ENCODE measurements at regions not wholly inside any gene's neighbourhood (a gene's known extent, or its start where the extent isn't known, plus 50 kb on each side); places are given as distances from the start of the nearest gene placed in this dataset.

DNA sequence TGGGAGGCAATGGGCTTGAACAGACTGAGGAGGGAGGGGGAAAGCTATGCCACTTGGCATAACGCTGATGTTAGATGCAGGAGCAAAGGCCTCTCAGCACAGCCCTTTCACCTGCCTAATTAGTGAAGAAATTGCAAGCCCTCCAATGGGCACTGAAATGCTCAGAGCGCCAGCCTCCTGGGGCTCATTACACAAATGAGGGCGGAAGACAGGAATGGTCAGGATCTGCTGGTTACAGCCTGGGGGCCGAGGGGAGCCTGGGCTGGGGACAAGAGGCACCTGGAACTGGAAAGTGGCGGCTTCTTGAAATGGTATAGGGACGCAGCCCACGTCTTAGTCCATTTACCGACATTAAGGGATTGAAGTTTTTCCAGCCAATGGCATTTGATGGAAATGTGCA lies 50.2 kb upstream of the PLET1 start:
- peaks cover 9% of the 10 kb centered on the region for H3K9me3 Mint-ChIP-seq
- peaks cover 2% of the 10 kb centered on the region for H3K27me3 Mint-ChIP-seq (ENCODE audit: low read depth)
- DNase-seq (ENCODE audit: low spot score) = no peak
- H3K4me3 Mint-ChIP-seq = no peak overlapping the region
- H3K36me3 Mint-ChIP-seq (ENCODE audit: low read depth) = no peaks in the 10 kb centered on the region
- no peaks in the 10 kb centered on the region for H3K4me1 Mint-ChIP-seq (ENCODE audit: low read depth)
- no peak overlapping the region for H3K27ac Mint-ChIP-seq

DNA sequence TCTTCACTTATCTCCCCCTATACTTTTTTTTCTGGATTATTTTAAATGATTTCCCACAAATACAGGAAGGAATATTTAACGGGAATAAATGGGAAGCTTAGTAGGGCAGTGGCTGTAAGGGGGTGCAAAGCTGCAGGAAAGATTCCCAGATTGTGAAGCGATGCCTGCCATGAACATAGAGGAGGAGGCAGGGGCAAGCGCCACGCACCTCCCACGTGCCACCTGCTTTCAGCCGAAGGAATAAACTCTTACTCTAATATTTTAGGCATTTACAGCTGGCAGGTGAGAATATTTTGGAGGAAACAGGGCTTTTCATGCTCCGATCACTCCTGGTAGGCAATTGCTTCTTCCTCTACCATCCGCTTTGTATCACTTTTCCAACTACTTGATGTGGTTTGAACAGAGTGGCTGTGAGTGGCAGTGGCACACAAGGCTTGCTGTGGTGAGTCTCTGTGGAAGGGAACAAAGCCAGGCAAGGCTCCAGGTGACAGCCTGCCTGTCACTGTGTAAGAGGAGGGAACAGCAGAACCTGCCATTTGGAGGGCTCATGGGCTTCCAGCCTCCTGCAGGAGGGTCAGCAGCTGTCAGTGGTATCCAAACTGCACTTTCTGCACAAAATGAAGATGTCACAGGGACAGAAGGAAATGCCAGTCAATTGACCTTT lies 54.5 kb upstream of the PLET1 start:
- Mint-ChIP-seq H3K4me3 (no peak overlapping the region), H3K27me3 (ENCODE audit: low read depth) (peaks cover 3% of the 10 kb centered on the region), H3K36me3 (ENCODE audit: low read depth) (no peaks in the 10 kb centered on the region), H3K4me1 (ENCODE audit: low read depth) (no peaks in the 10 kb centered on the region), H3K27ac (no peak overlapping the region), H3K9me3 (no peaks in the 10 kb centered on the region)
- DNase-seq (ENCODE audit: low spot score) = no peak

DNA sequence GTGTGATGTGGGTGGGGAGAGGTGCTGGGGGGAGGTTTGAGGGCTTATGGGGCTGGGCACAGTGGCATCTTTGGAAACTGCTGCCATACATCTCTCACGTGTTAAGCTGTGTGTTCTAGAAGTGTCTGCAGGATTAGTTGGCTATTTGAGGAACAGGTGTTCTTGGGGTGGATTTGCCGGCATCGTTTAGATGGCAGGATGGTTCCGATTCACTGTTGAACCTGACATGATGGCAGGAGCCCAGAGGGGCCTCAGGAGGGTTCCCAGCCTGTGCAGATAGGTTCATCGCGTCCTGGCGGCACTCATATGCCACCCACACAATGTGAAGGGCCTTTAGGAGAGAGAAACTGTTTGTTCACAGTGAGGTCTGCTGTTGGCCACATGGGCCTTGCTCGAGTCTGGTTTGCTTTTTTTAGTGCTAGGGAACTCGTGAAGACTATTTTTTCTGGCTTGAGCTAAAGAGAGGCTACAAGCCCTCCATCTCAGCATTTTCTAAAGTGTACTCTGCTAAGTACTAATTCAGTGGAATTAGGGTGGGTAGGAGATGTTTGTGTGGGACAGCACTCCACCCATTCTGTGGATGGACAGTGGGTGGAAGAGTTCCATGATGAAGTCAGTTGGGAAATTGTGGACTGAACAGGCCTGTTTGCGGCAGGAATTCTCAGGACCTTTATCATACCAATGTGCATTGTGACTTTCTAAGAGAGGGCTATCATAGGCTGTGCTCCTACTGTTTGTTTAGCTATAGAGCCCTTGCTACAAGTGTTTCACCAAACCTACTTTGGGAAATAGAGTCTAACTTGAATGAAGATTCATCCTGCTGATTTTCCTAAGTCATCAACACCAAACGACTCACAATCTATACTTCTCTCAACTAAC lies 55.4 kb upstream of the PLET1 start:
- H3K36me3 Mint-ChIP-seq (ENCODE audit: low read depth) = no peaks in the 10 kb centered on the region
- H3K27ac Mint-ChIP-seq = no peak overlapping the region
- no peak overlapping the region for H3K4me3 Mint-ChIP-seq
- peaks cover 3% of the 10 kb centered on the region for H3K27me3 Mint-ChIP-seq (ENCODE audit: low read depth)
- DNase-seq (ENCODE audit: low spot score) = no peak
- no peaks in the 10 kb centered on the region for H3K9me3 Mint-ChIP-seq
- H3K4me1 Mint-ChIP-seq (ENCODE audit: low read depth) = no peaks in the 10 kb centered on the region

DNA sequence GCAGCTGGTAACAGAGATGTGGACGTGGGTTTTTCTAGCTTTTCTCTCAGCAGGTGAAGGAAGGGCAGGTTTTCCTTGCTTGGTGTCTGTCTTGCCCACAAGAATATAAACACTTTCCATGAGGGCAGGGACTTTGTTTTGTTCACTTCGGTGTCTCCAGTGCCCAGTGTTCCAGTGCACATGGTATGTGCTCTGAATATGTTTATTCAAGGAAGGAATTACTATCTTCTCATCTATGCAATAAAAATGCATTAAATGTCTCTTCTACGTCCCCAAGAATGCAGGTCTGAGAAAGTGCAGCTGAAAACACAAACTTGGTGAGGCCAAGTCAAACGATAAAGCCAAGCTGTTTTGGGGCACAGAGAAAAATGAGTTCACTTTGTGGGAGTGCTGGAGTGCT lies 56.3 kb upstream of the PLET1 start:
- DNase-seq (ENCODE audit: low spot score) = no peak
- H3K4me1 Mint-ChIP-seq (ENCODE audit: low read depth) = peaks cover 1% of the 10 kb centered on the region
- H3K9me3 Mint-ChIP-seq = no peaks in the 10 kb centered on the region
- H3K4me3 Mint-ChIP-seq = no peak overlapping the region
- peaks cover 2% of the 10 kb centered on the region for H3K27me3 Mint-ChIP-seq (ENCODE audit: low read depth)
- no peak overlapping the region for H3K27ac Mint-ChIP-seq
- H3K36me3 Mint-ChIP-seq (ENCODE audit: low read depth) = no peaks in the 10 kb centered on the region

DNA sequence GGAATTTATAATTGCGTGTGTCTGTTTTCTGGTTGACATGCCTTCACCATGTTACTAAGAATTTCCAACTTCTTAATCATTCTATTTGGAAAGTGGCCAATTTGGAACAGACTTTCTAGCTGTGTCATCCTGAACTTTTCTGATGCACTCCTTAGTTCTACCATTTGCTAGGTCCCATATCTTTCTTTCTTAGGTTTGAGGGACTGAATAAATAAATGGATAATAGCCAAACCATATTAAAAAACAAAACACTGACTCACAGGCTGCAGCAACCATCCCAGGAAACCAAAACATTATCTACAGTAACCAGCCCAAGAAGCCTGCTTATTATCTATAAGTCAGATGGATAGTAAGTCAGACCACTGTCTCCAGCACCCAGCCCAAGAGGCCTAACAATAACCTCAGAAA lies 57.5 kb upstream of the PLET1 start:
- no peak overlapping the region for H3K27ac Mint-ChIP-seq
- no peaks in the 10 kb centered on the region for H3K9me3 Mint-ChIP-seq
- no peak overlapping the region for H3K4me3 Mint-ChIP-seq
- no peaks in the 10 kb centered on the region for H3K36me3 Mint-ChIP-seq (ENCODE audit: low read depth)
- peaks cover 2% of the 10 kb centered on the region for H3K4me1 Mint-ChIP-seq (ENCODE audit: low read depth)
- DNase-seq (ENCODE audit: low spot score) = no peak
- peaks cover 2% of the 10 kb centered on the region for H3K27me3 Mint-ChIP-seq (ENCODE audit: low read depth)

DNA sequence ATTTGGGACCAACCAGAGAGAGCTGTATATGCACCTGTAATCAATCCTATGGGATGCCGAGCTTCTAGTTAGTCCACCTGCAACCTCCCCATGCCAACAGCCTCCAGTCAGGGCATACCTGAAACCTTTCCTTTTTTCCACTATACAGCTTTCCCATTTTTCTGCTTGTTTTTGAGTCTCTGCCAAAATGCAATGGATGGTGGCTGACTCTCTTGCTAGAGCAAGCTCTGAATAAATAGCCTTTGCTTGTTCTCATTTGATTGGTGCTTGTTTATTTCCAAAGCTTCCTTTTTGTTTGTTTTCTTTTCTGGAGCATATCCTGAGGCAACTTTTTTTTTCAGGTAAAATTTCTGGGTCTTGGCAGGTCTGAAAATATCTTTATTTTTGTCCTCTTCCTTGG lies 58.0 kb upstream of the PLET1 start:
- Mint-ChIP-seq H3K27me3 (ENCODE audit: low read depth) (peaks cover 2% of the 10 kb centered on the region), H3K4me1 (ENCODE audit: low read depth) (peaks cover 2% of the 10 kb centered on the region), H3K36me3 (ENCODE audit: low read depth) (no peaks in the 10 kb centered on the region), H3K9me3 (peaks cover 1% of the 10 kb centered on the region), H3K4me3 (no peak overlapping the region), H3K27ac (no peak overlapping the region)
- DNase-seq (ENCODE audit: low spot score) = no peak

DNA sequence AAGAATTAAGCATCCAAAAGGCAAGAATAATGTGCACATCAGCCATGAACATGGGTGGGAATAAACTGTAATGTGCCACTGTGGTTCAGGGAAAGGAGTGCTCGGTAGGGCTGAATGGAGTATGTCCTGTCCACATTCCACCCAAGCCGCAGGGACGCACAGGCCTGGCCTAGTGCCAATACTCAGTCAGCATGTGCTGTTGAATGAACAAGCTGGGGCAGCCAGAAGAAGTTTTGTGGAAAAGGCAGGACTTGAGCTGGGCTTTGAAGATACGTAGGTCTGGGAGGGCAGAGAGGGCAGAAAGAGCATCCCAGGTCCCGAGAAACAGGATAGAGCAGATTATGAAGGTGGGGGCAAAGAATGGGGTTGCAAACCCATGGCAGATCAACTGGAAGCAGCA lies 60.0 kb upstream of the PLET1 start:
- Mint-ChIP-seq H3K27me3 (ENCODE audit: low read depth) (peaks cover 2% of the 10 kb centered on the region), H3K4me3 (no peak overlapping the region), H3K9me3 (peaks cover 4% of the 10 kb centered on the region), H3K4me1 (ENCODE audit: low read depth) (peaks cover 2% of the 10 kb centered on the region), H3K36me3 (ENCODE audit: low read depth) (no peaks in the 10 kb centered on the region), H3K27ac (no peak overlapping the region)
- DNase-seq (ENCODE audit: low spot score) = no peak

DNA sequence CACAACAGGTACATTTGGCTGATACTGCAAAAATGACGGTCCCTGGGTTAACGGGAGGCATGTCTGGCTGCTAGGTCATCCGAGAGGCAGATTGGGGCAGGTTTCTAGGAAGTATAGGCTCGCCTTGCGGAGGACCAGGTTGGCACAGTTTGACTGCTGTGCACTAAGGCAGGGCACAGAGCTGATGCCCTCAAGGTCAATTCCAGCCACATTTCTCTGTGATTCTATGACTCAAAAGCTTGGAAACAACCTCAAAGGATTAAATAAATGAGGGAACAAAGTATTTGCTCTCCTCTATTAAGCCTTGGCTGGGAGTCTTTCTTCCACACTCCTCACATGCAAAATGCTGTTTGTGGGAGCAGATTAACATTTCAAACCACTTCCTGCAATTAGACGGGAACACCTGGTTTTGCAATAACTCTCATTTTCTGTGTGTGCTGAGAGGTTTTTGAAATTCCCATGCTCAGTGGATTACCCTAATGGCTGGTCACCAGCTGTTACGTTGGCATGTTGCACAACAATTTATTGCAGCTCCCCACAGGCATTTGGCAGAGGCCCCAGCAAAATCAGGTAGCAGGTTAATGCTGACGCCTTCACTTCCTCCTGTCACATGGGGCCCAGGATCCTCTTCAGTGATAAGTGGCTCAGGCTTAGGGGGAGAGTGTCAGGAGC lies 61.0 kb upstream of the PLET1 start:
- Mint-ChIP-seq H3K4me3 (no peak overlapping the region), H3K9me3 (peaks cover 8% of the 10 kb centered on the region), H3K27ac (no peak overlapping the region), H3K27me3 (ENCODE audit: low read depth) (peaks cover 2% of the 10 kb centered on the region), H3K36me3 (ENCODE audit: low read depth) (no peaks in the 10 kb centered on the region), H3K4me1 (ENCODE audit: low read depth) (peaks cover 2% of the 10 kb centered on the region)
- no peak for DNase-seq (ENCODE audit: low spot score)

DNA sequence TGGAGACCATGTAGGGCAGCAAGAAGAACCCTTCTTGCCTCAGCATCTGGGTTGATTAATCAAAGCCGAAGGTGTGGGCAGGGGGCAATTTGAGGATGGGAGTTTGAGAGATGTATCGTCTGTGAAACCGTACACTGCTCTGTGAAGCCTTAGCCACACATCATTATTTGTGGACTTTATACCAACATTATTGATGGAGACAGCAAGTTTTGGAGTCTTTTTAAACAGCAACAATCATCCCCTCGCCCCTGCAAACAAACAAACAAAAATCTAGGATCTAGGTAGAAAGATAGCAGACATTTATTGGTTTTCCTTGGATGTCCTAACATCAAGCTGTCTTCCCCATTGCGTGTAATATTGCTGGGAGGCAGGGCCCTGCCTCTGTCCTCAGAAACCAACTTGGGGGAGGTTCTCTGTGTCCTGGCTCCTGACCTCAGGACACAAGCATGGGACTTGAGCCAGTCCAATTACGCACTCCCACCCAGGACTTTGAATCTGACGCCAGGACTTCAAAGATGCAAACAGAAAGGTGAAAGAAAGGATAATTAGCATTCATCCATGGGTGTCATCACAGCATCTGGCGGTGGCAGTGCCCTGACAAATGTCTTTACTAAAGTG lies 61.6 kb upstream of the PLET1 start:
- peaks cover 12% of the 10 kb centered on the region for H3K9me3 Mint-ChIP-seq
- H3K36me3 Mint-ChIP-seq (ENCODE audit: low read depth) = no peaks in the 10 kb centered on the region
- no peak overlapping the region for H3K27ac Mint-ChIP-seq
- no peak overlapping the region for H3K4me3 Mint-ChIP-seq
- DNase-seq (ENCODE audit: low spot score) = no peak
- peaks cover 2% of the 10 kb centered on the region for H3K4me1 Mint-ChIP-seq (ENCODE audit: low read depth)
- no peaks in the 10 kb centered on the region for H3K27me3 Mint-ChIP-seq (ENCODE audit: low read depth)

DNA sequence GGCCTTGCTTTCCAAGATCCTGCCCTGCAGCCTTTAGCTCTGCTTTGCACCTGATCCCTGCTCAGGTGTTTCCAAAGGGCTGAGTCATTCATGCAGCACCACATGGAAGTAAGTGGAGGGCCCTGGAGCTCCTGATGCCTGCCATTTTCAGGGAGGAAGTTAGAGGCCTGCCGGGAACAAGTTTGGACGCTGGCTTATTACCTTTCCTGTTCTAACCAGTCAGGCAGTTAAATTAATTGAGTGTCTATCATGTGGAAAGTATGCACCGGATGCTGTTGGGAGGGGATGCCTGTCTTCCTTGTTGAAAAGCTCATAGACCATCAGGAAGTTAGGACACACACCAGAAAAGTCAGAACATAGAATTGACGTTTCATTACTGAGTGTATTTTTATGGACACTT lies 73.7 kb upstream of the PLET1 start:
- Mint-ChIP-seq H3K9me3 (no peaks in the 10 kb centered on the region), H3K4me1 (ENCODE audit: low read depth) (no peaks in the 10 kb centered on the region), H3K36me3 (ENCODE audit: low read depth) (no peaks in the 10 kb centered on the region), H3K4me3 (no peak overlapping the region), H3K27ac (no peak overlapping the region), H3K27me3 (ENCODE audit: low read depth) (peaks cover 9% of the 10 kb centered on the region)
- DNase-seq (ENCODE audit: low spot score) = no peak

DNA sequence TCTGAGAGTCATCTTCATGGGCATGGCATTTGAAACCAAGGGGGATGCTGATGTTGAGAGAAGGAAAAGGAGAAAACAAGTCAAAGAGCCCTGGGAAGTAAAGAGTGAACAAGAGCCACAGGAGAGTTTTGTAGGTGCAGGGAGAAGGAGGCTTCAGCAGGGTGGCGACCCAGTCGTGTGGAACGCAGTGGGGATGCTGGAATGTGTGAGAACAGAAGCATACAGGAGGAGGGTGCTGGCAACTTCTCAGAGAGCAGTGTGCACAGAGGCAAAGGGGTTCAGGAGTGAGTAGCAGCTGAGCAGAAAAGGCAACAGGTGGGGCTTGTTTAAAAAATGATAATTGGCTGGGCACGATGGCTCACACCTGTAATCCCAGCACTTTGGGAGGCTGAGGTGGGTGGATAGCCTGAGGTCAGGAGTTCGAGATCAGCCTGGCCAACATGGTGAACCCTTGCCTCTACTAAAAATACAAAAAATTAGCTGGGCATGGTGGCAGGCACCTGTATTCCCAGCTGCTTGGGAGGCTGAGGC lies 75.8 kb upstream of the PLET1 start:
- Mint-ChIP-seq H3K9me3 (no peaks in the 10 kb centered on the region), H3K36me3 (ENCODE audit: low read depth) (no peaks in the 10 kb centered on the region), H3K4me1 (ENCODE audit: low read depth) (no peaks in the 10 kb centered on the region), H3K27ac (no peak overlapping the region), H3K27me3 (ENCODE audit: low read depth) (peaks cover 5% of the 10 kb centered on the region), H3K4me3 (no peak overlapping the region)
- no peak for DNase-seq (ENCODE audit: low spot score)

DNA sequence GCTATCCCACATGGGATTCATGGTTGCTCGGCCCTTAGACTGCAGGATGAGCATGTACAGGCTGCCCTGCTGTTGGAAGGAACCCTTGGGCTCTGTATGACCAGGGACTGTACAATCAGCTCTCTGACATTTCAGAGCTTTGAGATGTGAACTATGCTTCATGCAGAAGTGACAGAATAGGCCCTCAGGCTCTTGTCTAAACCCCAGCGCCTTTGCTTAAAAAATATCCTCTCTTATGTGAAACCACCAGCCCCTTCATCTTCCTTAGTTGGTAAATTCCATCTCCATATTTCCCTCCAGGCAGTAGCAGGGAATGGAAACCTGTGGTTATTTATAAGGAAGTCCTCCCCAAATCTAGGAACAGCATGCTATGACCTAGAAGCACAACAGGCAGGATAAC lies 78.9 kb upstream of the PLET1 start:
- DNase-seq (ENCODE audit: low spot score) = no peak
- H3K4me1 Mint-ChIP-seq (ENCODE audit: low read depth) = no peaks in the 10 kb centered on the region
- H3K36me3 Mint-ChIP-seq (ENCODE audit: low read depth) = no peaks in the 10 kb centered on the region
- H3K9me3 Mint-ChIP-seq = no peaks in the 10 kb centered on the region
- peaks cover 4% of the 10 kb centered on the region for H3K27me3 Mint-ChIP-seq (ENCODE audit: low read depth)
- H3K4me3 Mint-ChIP-seq = no peak overlapping the region
- H3K27ac Mint-ChIP-seq = no peak overlapping the region

DNA sequence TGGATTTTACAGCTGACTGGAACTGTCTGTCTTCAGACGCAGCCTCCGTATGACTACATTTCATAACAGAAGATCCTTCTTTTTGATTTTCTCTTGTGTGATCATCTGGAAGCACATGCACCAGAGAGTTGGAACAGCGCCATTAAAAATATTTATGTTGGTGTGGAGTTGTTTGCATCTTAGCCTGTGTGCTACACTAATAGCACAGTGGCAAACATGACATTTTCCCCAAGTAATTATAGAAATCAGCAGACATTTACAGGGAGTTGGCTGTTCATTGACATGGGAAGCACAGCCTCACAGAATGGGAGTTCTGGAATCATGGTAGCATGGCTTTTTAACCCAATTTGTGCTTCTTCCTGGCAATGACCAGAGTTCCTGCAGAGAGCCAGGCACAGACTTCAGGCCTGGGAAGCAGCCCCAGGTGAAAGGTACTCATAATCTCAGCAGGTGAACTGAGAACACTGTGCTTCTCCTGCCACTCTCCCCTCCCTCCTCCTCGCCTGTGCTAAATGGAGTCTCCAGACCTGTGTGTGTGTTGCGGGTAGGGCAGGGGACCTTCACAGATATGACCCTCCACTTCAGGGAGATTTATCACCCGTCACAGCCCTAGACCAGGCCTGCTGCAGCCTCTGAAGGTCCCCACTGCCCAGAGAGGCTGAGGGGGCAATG lies 82.8 kb upstream of the PLET1 start:
- H3K9me3 Mint-ChIP-seq = no peaks in the 10 kb centered on the region
- no peak overlapping the region for H3K27ac Mint-ChIP-seq
- no peaks in the 10 kb centered on the region for H3K4me1 Mint-ChIP-seq (ENCODE audit: low read depth)
- H3K27me3 Mint-ChIP-seq (ENCODE audit: low read depth) = no peaks in the 10 kb centered on the region
- no peaks in the 10 kb centered on the region for H3K36me3 Mint-ChIP-seq (ENCODE audit: low read depth)
- H3K4me3 Mint-ChIP-seq = no peak overlapping the region
- DNase-seq (ENCODE audit: low spot score) = no peak

Data from T-helper 2 cell treated with Interferon-gamma antibody and Interleukin-4, amounts not matched to agents 5 μg/mL and 100 μg/mL, for 36 hours (primary cell).